C4-2B (cell line): ENCODE measurements at regions not wholly inside any gene's neighbourhood (a gene's known extent, or its start where the extent isn't known, plus 50 kb on each side); places are given as distances from the start of the nearest gene placed in this dataset.

Experiments
- ZFX ChIP-seq: fragments of 450-650 bp; IDR thresholded peaks from 2 replicates; pipeline ENCODE4 v1.6.1; 2017
- TF ChIP-seq, protein P1 (sequence below): fragments of 450-650 bp; conservative IDR thresholded peaks from 2 replicates; pipeline ENCODE4 v1.5.1; 2017; ENCODE audit warnings: mild to moderate bottlenecking

DNA sequence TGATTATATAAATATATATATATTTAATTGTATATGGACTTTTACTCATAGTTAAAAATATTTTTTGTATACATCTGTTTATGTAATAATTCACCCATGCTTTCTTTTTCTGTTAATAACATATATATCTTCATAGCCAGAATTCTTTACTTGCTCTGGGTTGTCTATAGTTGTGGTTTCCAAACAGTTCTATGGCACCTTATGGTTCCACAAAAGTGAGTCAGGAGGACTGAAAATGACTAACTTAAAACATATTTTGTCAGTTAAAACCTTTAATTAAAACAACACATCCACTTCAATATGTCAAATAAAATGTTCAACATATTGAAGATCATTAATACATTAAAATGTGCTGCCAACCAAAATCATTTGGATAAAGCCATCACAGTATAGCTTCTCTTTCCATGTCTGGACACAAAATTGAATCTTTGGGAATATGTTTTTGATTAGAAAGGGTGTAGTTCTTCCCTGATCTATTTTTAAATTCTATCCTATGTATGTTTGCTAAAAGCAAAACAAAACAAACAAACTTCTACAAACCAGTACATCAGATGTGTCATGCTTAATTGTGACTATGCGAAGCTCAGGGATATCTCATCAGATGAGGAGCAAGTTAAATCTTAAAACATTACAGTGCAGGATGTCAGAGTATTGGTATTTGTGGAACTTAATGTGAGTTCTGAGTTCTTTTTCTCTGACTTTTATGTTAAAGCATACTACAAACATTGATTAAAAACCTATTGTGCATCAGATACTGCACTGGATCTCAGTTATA lies 1488.4 kb upstream of the TENM4 start:
- TF ChIP-seq, protein P1, sequence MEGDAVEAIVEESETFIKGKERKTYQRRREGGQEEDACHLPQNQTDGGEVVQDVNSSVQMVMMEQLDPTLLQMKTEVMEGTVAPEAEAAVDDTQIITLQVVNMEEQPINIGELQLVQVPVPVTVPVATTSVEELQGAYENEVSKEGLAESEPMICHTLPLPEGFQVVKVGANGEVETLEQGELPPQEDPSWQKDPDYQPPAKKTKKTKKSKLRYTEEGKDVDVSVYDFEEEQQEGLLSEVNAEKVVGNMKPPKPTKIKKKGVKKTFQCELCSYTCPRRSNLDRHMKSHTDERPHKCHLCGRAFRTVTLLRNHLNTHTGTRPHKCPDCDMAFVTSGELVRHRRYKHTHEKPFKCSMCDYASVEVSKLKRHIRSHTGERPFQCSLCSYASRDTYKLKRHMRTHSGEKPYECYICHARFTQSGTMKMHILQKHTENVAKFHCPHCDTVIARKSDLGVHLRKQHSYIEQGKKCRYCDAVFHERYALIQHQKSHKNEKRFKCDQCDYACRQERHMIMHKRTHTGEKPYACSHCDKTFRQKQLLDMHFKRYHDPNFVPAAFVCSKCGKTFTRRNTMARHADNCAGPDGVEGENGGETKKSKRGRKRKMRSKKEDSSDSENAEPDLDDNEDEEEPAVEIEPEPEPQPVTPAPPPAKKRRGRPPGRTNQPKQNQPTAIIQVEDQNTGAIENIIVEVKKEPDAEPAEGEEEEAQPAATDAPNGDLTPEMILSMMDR: no peak
- no peak for TF ChIP-seq ZFX
